ENCODE measurements at regions not wholly inside any gene's neighbourhood (a gene's known extent, or its start where the extent isn't known, plus 50 kb on each side); places are given as distances from the start of the nearest gene placed in this dataset.

DNA sequence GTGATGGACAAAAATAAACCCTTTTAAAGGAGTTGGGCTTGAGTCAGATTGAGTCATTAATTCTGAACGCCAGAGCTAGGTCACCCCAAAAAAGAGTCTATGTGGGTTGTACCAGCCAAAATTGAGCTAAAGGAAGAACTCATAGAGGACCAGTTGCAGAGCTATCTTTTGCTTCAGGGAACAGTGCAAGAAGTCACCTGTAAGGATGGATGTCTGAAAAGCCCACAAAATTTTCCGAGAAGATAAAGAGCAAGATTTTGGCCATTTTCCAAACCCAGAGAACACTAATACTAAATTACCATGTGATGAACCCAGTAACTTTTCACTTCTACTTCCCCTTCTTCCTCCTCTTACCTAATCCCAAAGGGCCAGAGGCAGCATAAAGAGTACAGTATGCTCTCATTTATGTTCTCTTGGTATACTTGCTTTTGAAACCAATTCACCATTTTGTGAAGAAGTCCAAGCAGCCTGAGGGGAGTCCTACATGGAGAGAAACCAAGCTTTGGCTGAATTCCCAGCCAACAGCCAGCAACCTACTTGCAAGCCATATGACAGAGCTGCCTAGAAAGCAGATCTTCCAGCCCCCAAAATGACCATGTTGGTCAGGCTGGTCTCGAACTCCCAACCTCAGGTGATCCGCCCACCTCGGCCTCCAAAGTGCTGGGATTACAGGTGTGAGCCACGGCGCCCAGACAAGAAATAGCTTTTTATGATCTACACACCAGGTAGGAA, 551.7 kb downstream of the SATB2 start:
- no peak overlapping the region for H3K27ac ChIP-seq (ENCODE audit: low read depth in 1 of 2, low read length in 2 of 2)
- 74% methylated on average over 7 of the region's 7 CpGs for WGBS
- TF ChIP-seq, protein P1, sequence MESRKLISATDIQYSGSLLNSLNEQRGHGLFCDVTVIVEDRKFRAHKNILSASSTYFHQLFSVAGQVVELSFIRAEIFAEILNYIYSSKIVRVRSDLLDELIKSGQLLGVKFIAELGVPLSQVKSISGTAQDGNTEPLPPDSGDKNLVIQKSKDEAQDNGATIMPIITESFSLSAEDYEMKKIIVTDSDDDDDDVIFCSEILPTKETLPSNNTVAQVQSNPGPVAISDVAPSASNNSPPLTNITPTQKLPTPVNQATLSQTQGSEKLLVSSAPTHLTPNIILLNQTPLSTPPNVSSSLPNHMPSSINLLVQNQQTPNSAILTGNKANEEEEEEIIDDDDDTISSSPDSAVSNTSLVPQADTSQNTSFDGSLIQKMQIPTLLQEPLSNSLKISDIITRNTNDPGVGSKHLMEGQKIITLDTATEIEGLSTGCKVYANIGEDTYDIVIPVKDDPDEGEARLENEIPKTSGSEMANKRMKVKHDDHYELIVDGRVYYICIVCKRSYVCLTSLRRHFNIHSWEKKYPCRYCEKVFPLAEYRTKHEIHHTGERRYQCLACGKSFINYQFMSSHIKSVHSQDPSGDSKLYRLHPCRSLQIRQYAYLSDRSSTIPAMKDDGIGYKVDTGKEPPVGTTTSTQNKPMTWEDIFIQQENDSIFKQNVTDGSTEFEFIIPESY (IDR thresholded peaks at IDR 0.05) = no peak
- TF ChIP-seq RXRA (IDR thresholded peaks at IDR 0.05) (no peak), FOXA2 (IDR thresholded peaks at IDR 0.05) (no peak), HNF4A (conservative IDR thresholded peaks at IDR 0.05) (no peak), RAD21 (IDR thresholded peaks at IDR 0.05) (no peak), YY1 (IDR thresholded peaks at IDR 0.05) (no peak), ATF3 (IDR thresholded peaks at IDR 0.05) (no peak), JUND (IDR thresholded peaks at IDR 0.05) (no peak), SP1 (IDR thresholded peaks at IDR 0.05) (no peak), HNF4G (IDR thresholded peaks at IDR 0.05) (no peak), NR2F2 (IDR thresholded peaks at IDR 0.05) (no peak), GABPA (IDR thresholded peaks at IDR 0.05 in 1 of 2, conservative IDR thresholded peaks at IDR 0.05 in 1 of 2) (no peak), FOXA1 (IDR thresholded peaks at IDR 0.05) (no peak), EGR1 (IDR thresholded peaks at IDR 0.05; ENCODE audit: low read depth in 2 of 2) (no peak), TAF1 (conservative IDR thresholded peaks at IDR 0.05) (no peak)
- TF ChIP-seq, protein P2, sequence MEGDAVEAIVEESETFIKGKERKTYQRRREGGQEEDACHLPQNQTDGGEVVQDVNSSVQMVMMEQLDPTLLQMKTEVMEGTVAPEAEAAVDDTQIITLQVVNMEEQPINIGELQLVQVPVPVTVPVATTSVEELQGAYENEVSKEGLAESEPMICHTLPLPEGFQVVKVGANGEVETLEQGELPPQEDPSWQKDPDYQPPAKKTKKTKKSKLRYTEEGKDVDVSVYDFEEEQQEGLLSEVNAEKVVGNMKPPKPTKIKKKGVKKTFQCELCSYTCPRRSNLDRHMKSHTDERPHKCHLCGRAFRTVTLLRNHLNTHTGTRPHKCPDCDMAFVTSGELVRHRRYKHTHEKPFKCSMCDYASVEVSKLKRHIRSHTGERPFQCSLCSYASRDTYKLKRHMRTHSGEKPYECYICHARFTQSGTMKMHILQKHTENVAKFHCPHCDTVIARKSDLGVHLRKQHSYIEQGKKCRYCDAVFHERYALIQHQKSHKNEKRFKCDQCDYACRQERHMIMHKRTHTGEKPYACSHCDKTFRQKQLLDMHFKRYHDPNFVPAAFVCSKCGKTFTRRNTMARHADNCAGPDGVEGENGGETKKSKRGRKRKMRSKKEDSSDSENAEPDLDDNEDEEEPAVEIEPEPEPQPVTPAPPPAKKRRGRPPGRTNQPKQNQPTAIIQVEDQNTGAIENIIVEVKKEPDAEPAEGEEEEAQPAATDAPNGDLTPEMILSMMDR (IDR thresholded peaks at IDR 0.05; ENCODE audit: low read depth, low read length, missing input control) = no peak
- TF ChIP-seq, protein P3, sequence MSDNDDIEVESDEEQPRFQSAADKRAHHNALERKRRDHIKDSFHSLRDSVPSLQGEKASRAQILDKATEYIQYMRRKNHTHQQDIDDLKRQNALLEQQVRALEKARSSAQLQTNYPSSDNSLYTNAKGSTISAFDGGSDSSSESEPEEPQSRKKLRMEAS (IDR thresholded peaks at IDR 0.05) = no peak
- TF ChIP-seq, protein P4, sequence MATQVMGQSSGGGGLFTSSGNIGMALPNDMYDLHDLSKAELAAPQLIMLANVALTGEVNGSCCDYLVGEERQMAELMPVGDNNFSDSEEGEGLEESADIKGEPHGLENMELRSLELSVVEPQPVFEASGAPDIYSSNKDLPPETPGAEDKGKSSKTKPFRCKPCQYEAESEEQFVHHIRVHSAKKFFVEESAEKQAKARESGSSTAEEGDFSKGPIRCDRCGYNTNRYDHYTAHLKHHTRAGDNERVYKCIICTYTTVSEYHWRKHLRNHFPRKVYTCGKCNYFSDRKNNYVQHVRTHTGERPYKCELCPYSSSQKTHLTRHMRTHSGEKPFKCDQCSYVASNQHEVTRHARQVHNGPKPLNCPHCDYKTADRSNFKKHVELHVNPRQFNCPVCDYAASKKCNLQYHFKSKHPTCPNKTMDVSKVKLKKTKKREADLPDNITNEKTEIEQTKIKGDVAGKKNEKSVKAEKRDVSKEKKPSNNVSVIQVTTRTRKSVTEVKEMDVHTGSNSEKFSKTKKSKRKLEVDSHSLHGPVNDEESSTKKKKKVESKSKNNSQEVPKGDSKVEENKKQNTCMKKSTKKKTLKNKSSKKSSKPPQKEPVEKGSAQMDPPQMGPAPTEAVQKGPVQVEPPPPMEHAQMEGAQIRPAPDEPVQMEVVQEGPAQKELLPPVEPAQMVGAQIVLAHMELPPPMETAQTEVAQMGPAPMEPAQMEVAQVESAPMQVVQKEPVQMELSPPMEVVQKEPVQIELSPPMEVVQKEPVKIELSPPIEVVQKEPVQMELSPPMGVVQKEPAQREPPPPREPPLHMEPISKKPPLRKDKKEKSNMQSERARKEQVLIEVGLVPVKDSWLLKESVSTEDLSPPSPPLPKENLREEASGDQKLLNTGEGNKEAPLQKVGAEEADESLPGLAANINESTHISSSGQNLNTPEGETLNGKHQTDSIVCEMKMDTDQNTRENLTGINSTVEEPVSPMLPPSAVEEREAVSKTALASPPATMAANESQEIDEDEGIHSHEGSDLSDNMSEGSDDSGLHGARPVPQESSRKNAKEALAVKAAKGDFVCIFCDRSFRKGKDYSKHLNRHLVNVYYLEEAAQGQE (IDR thresholded peaks at IDR 0.05) = no peak
- no peak overlapping the region for H3K9ac ChIP-seq (ENCODE audit: low read depth in 1 of 2, low read length in 2 of 2)
- H3K9me3 ChIP-seq (ENCODE audit: control insufficient read depth in 4 of 4, low read length in 3 of 4) = no peaks in the 10 kb centered on the region
- DNase-seq (ENCODE audit: low spot score) = no peak
- H3K4me3 ChIP-seq (ENCODE audit: low read depth in 1 of 3, low read length in 3 of 3) = no peak overlapping the region
- no peaks in the 10 kb centered on the region for H3K36me3 ChIP-seq (ENCODE audit: control insufficient read depth in 4 of 4, insufficient read depth in 3 of 4, low read depth in 1 of 4, low read length in 3 of 4)
- H3K27me3 ChIP-seq (ENCODE audit: control insufficient read depth in 4 of 4, insufficient read depth in 4 of 4, low read length in 3 of 4) = no peaks in the 10 kb centered on the region
- no peaks in the 10 kb centered on the region for H3K4me1 ChIP-seq (ENCODE audit: control insufficient read depth in 4 of 4, insufficient read depth in 4 of 4, low read length in 3 of 4)

All from liver (tissue), 8 donors.